ENCODE measurements at regions not wholly inside any gene's neighbourhood (a gene's known extent, or its start where the extent isn't known, plus 50 kb on each side); places are given as distances from the start of the nearest gene placed in this dataset.
"Not testable (repeated sequence)": the region's sequence is repeated elsewhere in the genome, so short reads cannot be mapped to it uniquely, and the experiment has no call there.

DNA sequence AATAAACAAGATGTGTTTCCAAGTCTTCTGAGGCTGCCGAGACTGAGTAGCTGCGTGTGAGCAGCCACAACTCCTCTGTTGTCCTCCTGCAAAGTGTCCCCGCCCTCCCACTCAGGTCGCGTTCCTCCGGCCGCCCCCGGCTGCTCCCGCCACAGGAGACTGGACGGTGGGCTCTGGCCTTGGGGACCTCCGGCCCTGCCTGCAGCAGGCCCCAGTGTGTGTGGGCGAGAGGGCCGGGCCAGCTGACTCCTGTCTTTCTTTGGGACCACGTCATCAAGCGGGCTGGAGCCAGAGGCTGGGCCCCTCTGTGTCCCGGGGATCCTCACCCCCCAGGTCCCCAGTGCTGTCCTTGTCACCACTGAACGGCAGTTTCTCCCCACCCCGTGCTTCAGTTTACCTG, 175.3 kb downstream of the NPIPB11 start:
- no peak for DNase-seq

DNA sequence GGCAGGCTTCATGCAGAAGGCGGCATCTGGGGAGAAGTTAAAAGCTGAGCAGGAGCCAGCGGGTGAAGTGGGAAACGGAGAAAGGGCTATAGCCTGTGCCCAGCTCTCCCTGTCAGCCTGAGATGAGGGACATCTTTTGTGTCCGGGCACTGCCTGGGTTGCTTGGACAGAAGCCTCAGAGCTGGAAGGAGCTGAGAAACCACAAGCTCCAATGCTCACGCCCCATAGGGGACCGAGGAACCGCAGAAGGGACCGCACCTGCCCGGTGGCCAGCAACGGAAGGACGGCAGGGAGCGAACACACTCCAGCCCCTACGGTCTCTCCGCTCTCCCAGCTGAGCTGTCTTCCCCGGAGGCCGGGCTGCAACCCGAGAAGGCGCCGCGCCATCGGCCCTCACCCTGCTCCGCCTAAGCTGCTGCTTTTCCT, 175.8 kb downstream of the NPIPB11 start:
- no peak for DNase-seq

DNA sequence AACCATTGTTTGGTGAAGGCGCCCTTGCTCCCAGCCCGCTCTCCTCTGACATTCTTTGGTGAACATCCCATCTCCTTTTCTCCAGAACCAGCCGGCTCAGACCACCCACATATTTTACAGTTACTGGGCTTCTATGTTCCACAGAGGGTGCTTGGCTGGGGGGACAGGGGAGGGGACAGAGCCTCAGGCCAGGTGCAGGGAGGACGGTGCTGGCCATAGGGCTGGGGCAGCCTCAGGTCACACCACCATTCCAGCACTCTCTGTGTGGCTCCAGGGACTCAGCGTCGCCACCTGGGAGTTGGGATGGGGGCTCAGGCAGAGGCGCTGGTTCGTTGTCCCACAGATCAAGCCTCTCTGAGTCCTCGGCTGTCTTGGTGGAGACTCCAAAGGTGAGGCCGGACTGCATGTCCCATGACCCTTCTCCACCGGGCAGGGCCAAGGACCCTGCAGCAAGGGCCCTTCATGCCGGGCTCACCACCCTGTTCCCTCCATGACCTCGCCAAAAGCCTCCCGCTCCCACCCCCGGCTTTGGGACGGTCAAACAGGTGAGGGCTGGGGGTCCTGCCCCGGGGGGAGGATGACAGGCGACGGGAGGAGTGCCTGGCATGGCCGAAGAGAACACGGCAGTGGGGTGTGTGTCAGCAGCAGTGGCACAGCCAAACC, 176.4 kb downstream of the NPIPB11 start:
- not testable (repeated sequence) for DNase-seq

DNA sequence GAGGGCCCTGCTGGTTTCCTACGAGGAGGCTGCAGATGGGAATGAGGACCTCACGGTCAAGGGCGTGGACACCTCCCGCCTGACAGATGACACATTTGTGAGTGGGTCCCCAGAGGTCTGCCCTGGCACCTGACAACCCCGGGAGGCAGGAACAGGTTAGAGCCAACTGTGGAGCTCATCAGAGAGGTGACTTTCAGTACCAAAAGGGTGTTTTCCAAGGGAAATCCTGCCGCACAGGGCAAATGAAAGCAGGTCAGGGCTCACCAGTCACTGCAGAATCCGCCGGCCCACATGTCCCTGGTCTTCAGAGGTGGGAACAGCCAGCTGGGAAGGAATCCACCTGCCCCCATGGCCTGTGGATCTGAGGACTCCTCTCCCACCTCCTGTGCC, 176.9 kb downstream of the NPIPB11 start:
- not testable (repeated sequence) for DNase-seq

DNA sequence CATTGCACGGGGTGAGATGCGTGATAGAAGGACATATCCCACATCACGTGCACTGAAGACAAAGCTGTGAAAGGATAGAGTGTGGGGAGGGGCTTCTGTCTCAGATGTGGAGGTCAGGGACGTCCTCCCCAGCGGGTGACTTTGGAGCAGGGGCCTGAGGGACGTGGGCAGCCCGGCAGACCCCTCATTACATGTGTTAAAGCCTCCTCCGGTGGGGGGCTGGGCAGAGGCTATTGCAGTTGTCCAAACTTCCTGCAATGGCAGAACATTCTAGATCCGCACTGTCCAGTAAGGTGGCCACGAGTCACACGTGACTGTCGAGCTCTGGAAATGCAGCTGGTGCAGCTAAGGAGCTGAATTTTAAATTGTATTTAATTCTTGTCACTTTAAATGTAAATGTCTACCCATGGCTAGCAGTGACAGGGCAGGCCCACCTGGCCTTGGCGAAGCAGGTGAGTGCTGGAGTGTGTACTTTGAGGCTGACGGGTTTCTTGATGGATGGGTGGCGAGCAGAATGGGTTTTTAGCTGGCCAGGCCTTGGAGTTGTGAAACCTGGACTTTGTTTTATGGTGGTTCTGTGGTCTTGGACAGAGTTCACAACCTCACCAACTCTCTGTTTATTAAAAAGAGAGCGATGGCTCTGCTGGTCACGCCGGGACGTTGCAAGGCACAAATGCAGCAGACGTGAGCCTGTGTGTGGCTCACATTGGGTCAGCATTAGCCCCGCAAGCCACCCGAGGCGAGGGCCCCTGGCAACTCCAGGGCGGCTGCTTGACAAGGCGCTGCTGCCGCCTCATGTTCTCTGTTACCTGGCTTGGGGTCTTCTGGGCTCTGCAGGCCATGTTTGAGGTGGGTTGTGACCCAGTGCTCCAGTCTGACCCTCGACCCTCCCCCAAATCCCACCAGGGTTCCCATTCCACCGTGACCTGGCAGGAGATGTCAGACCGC, 177.6 kb downstream of the NPIPB11 start:
- not testable (repeated sequence) for DNase-seq

DNA sequence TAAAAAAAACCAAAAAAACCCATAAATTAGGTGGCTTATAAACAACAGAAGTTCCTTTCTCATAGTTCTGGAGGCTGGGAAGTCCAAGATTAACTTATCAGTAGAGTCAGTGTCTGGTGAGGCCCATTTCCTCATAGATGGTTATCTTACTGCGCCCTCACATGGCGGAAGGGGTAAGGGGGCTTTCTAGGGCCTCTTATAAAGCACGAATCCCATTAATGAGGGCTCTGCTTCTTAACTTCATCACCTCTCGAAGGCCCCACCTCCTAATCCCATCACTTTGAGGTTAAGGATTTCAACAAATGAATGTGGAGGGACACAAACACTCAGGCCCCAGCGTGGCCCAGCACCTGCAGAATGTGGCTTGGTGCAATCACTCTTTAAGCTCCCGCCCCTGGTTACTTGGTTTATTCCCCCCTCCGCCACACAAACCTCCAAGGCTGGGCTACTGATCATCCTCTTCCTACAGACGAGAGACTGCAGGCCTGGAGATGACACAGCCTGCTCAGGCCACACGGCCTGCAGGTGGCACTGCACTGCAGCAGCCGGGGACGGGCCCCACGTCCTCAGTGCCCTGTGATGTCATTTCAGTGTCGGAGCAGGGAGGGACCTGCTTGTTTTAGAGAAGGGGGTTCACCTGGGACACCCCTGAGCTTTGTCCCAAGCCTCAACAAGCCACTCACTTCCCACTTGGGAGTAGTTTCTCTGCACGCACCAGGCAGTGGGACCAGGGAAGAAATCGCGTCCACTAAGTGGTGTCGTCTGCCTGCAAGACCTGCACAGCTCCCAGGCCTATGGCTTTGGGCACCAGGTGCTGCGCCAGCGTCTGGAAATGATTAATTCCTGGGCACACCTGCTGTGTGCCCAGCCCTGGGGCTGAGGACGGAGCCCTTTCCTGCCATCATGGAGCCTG, 178.5 kb downstream of the NPIPB11 start:
- not testable (repeated sequence) for DNase-seq

DNA sequence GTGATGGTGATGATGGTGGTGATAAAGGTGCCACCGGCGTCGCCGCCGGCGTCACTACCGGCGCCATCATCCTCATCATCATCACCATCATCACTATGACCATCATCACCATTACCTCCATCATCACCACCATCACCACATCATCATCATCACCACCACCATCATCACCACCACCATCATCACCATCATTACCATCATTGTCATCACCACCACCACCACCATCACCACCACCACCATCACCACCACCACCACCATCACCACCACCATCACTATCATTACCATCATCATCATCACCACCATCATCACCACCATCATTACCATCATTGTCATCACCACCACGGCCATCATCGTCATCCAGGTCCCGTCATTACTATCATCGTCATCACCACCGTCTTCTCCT, 179.7 kb downstream of the NPIPB11 start:
- DNase-seq = no peak

DNA sequence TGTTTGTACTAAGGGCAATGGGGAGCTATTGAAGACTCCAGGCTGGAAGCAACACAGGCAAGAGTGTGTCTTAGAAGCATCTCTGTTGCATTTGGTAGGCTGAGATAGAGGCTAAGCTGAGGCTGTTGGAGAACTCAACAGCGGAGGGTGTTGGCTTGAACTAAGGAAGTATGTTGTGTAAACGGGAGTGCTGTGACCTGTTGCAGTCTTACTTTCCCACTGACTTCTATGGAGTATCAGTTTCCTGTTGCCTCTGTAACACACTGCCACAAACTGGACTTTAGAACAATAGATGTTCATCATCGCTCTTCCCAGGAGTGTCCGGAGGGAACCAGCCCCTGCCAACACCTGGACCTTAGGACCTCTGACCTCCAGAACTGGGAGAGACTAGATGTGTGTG, 181.8 kb downstream of the NPIPB11 start:
- not testable (repeated sequence) for DNase-seq

DNA sequence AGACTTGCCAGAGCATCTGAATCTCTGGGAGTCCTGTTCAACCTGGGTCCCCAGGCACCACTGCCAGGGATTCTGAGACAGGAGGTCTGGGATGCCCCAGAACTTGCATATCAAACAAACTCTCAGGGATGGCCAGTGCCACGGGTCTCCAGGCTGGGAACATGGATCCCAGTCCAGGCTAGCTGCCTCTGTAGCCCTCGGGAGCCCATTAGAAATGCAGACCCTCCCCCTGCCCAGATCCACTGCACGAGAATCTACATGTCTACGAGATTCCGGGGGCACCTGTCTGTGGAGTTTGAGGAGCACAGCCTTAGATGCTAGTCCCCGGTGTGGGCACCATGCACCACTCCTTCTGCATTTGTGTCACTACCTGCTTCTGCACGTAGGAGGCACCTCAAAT, 183.9 kb downstream of the NPIPB11 start:
- not testable (repeated sequence) for DNase-seq

DNA sequence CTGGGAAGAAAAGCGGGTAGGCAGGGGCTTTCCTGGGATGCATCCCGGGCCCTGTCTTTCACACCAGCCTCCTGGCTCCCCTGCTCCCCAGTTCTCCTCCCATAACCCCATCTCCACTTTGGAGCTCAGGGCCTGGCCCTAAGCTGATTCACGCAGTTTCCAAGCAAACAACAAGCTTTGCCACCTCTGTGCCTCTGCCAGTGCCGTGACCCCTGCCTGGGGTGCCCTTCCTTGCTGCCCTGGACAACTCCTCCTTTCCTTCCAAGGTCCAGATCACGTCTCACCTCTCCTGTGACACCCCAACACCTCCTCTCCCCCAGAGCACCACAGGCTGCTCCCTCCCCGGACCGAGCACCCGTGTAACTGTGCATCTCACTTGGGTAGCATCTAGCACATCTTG, 184.5 kb downstream of the NPIPB11 start:
- not testable (repeated sequence) for DNase-seq

DNA sequence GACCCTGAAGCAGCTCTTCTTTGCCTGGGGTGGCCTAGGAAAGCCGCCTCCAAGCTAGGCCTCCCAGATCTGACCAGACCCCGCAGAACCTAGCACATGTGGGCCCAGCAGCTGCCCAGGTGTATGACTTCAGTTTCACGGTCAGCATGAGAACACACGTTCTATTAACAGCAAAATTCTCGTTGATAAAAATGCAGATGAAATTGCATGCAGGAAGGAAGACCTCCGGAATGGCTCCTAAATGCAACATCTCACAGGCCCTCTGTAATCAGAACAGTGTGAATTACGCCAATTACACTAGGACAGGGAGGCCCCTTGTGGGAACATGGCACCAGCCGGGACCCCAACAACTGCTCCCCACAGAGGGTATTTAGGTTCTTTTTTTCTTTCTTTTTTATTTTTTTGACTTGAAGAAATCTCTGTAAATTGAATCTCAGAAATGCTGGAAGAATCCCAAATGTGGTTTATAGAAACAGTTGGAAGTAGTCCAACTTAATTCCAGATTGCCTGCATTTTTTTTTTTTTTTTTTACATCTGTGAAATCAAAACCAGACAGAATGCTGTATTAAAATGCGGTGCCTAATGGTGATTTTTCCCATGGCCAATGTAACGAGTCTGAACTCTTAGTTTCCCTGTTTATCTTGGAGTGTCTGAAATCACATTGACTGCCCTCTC, 185.1 kb downstream of the NPIPB11 start:
- DNase-seq = not testable (repeated sequence)

DNA sequence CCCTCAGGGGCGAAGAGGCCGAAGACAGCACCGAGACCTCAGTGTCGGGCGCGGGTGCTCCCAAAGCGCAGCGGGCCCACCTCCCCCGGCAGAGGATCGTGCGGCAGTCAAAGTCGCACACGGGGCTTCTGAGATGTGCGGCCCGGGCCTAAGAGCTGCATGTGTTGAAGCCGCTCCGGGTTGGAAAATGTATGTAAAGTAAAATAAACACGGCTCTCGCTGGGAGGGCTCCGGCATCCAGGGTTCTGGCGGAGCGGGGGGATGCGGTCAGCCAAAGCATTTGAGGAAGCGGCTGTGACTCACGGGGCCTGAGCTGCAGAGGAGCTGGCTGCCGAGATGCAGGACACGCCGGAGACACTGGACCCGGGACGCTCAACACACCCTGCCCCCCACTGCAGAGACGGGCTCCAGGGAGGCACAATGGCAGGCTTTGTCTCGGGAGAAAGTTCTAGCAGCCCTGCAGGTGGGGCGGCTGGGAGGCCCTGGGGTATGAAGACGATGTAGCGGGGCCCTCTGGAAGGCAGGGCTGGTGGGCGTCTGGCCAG, 185.8 kb downstream of the NPIPB11 start:
- DNase-seq = not testable (repeated sequence)

DNA sequence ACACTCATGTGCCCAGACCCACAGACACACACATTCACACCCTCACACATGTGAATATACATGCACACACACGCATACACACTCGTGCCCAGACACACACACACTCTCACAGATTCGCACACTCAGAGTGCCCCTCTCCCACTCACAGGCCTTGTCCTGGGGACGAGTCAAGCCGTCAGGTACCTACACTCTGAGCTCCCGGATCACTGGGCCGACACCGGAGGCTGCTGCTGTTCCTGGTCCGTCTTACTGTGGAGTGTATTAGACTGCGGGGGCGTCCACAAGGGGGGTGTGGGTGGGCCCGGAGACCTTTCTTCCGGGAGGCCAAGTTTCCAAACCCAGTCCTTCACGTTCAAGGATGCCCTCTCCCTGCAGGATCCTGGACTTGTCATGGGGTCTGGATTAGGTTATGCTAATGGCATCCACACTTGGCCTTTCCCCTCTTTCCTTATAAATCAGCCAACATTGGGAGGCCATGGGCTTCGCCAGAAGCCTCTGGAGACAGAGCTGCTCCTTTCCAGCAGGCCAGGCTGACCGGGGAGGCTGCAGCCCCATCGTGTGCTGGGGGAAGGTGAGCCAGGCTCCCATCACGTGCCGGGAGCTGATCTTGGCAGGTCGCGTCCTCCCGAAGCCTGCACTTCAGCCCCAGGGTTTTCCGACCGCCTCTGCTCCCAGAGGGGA, 186.4 kb downstream of the NPIPB11 start:
- DNase-seq = not testable (repeated sequence)

DNA sequence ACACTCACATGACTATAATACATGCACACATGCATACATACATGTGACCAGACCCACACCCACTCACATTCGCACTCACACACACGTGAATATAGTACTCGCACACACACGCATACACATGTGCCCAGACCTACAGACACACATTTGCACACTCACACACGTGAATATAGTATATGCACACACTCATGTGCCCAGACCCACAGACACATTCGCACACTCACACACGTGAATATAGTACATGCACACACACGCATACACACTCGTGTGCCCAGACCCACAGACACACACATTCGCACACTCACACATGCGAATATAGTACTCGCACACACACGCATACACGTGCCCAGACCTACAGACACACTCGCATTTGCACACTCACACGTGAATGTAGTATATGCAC, 186.9 kb downstream of the NPIPB11 start:
- not testable (repeated sequence) for DNase-seq

DNA sequence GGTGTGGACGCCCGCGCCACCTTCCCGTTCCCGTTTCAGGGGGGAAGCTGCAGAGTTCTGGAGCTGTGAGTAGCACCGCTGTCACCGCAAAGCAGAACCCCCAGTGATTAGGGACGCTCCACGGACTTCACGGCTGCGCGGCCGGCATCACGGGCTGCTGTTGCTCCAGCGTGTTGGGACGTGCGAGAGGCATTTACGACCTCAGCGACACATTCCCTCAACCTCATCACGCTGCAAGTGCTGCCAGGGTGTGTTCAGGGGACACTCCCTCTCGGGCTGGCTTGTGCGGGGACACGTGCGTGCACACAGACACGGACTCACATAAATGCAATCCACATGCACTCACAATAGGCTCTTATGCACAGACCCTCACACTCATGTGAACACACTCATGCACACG, 187.9 kb downstream of the NPIPB11 start:
- not testable (repeated sequence) for DNase-seq

DNA sequence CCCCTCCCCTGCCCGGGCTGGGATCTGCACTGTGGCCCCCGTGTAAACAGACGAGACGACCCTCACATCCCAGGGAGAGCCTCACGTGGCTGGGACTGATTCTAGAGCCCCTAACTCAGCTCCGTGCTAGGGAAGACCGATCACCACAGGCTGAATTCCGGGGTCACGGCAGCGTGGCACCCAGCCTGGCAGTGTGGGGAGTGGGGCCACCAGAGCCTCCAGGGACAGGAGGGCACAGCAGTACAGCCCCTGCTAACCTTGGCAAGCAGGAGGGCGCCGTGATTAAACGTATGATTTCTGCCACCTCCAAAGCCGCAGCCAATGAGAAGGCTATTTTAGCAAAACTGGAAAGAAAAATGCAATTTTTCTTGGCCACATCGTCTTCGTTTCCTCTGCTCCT, 188.3 kb downstream of the NPIPB11 start:
- DNase-seq = not testable (repeated sequence)

DNA sequence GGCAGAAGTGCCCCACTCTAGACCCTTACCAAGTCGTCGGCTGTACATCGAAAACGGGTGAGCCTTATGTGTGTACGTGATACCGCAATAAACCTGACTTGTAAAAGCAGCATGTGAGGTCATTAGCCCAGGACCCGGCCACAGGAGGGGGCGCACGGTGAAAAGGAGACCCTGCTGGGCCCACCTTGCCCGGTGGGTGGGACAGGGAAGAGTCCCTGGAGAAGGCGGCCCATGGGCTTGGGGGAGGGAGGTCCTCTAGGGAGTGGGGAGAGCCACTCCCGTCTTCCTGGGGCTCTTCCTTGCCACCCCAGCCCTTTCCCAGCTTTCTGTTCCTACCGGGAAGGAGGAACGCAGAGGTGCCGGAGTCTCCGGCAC, 188.8 kb downstream of the NPIPB11 start:
- not testable (repeated sequence) for DNase-seq

DNA sequence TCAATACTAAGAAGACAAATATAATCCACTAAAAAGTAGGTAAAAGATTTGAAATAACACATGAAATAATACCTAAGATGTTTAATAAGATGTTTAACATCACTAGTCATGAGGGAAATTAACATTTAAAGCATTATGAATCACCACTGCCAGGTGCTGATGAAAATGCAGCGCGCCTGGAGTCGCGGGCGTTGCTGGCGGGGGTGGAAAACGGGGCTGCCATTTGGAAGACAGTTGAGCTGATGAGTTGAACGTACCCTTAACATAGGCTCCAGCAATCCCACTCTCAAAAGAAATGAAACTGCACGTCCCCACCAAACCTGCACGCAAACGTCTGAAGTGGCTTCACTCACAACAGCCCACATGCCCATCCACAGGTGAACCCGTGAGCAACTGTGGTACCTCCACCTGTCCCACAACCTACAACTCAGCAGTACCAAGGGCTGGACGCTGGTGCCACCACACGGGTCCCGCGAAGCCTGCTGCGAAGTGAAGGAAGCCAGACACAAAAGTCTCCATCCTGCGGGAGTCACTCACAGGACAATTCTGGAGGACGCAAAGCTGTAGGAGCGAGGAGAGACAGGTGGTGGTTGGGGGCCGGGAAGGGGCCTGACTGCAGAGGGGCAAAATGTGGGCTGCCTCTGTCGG, 189.3 kb downstream of the NPIPB11 start:
- DNase-seq = not testable (repeated sequence)

DNA sequence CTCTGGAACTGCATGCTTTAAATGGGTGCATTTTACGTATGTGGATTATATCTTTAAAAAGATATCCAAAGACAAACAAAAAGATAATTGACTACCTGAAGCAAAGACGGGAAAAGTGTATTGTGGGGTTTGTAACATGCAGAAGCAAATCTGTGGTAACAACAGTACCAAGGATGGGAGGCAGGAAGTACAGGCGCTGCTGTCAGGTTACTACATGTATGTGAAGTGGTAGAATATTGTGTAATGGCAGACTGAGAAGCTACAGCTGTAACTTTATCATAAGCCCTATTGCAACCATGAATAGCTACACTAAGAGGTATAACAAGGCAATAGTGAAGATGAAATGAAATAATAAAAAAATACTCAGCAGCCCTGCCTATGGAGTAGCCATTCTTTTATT, 192.7 kb downstream of the NPIPB11 start:
- DNase-seq = not testable (repeated sequence)

DNA sequence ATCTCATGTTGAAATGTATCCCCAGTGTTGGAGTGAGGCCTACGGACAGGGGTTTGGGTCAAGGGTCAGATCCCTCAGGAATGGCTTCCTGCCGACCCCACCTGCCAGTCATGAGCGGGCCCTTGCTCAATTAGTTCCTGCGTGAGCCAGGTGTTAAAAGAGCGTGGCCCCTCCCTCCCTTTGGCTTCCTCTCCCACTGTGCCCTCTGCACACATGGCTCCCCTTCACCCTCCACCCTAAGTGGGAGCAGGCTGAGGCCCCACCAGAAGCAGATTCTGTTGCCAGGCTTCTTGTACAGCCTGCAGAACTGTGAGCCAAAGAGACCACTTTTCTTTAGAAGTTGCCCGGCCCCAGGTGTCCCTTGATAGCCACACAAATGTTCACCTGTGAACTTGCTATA, 193.3 kb downstream of the NPIPB11 start:
- not testable (repeated sequence) for DNase-seq
